HG02970 (cell line): ENCODE measurements at regions not wholly inside any gene's neighbourhood (a gene's known extent, or its start where the extent isn't known, plus 50 kb on each side); places are given as distances from the start of the nearest gene placed in this dataset.
"Not testable (repeated sequence)": the region's sequence is repeated elsewhere in the genome, so short reads cannot be mapped to it uniquely, and the experiment has no call there.

Source experiments
- ATAC-seq: cut with Tn5 transposase; IDR thresholded peaks from one replicate; pipeline ENCODE4 v1.9.1; 2021; ENCODE audit warnings: mild to moderate bottlenecking, moderate library complexity, moderate number of reproducible peaks; ENCODE audit not compliant: unreplicated experiment, low FRiP score

GRCh38 chr3:117820658-117821299 is 1111.2 kb downstream of the TUSC7 start:
- ATAC-seq = no peak

GRCh38 chr3:117822416-117822815 is 1112.8 kb downstream of the TUSC7 start:
- no peak for ATAC-seq

- ATAC-seq = no peak
These were observed 1126.7 kb downstream of the TUSC7 start for GRCh38 chr3:117836296-117836695.

GRCh38 chr3:117837391-117837790 is 1127.8 kb downstream of the TUSC7 start:
- no peak for ATAC-seq

- no peak for ATAC-seq
These were observed 1132.5 kb downstream of the TUSC7 start for GRCh38 chr3:117842086-117842485.

GRCh38 chr3:117843356-117843755 is 1133.8 kb downstream of the TUSC7 start:
- no peak for ATAC-seq

GRCh38 chr3:117844676-117845075 is 1135.1 kb downstream of the TUSC7 start:
- ATAC-seq = no peak

GRCh38 chr3:117846238-117846637 is 1136.7 kb downstream of the TUSC7 start:
- no peak for ATAC-seq

- no peak for ATAC-seq
These were observed 1139.0 kb downstream of the TUSC7 start for GRCh38 chr3:117848606-117849005.

- no peak for ATAC-seq
These were observed 1144.5 kb downstream of the TUSC7 start for GRCh38 chr3:117853923-117854668.

- ATAC-seq = no peak
These were observed 1146.8 kb downstream of the TUSC7 start for GRCh38 chr3:117856354-117856753.

GRCh38 chr3:117863146-117863545 is 1153.6 kb downstream of the TUSC7 start:
- ATAC-seq = no peak

- ATAC-seq = no peak
These were observed 1155.8 kb downstream of the TUSC7 start for GRCh38 chr3:117865338-117865737.

GRCh38 chr3:117868766-117869165 is 1159.2 kb downstream of the TUSC7 start:
- ATAC-seq = no peak

- ATAC-seq = no peak
These were observed 1162.4 kb downstream of the TUSC7 start for GRCh38 chr3:117871934-117872333.

GRCh38 chr3:117872594-117873248 is 1161.9 kb downstream of the IGSF11 start:
- ATAC-seq = not testable (repeated sequence)

- ATAC-seq = no peak
These were observed 1161.4 kb downstream of the IGSF11 start for GRCh38 chr3:117873249-117873600.

- no peak for ATAC-seq
These were observed 1160.5 kb downstream of the IGSF11 start for GRCh38 chr3:117874028-117874690.

GRCh38 chr3:117874904-117875874 is 1159.5 kb downstream of the IGSF11 start:
- no peak for ATAC-seq

- no peak for ATAC-seq
These were observed 1158.8 kb downstream of the IGSF11 start for GRCh38 chr3:117875887-117876286.
